HG02588 (cell line): ENCODE measurements at regions not wholly inside any gene's neighbourhood (a gene's known extent, or its start where the extent isn't known, plus 50 kb on each side); places are given as distances from the start of the nearest gene placed in this dataset.
"Not testable (repeated sequence)": the region's sequence is repeated elsewhere in the genome, so short reads cannot be mapped to it uniquely, and the experiment has no call there.

ENCODE experiments used
- ATAC-seq: cut with Tn5 transposase; IDR thresholded peaks from one replicate; pipeline ENCODE4 v1.9.1; 2021; ENCODE audit warnings: mild to moderate bottlenecking, moderate library complexity; ENCODE audit not compliant: unreplicated experiment

GRCh38 chr14:105894978-105895881 lies 368.8 kb downstream of the TMEM121 start:
- ATAC-seq: no peak

DNA sequence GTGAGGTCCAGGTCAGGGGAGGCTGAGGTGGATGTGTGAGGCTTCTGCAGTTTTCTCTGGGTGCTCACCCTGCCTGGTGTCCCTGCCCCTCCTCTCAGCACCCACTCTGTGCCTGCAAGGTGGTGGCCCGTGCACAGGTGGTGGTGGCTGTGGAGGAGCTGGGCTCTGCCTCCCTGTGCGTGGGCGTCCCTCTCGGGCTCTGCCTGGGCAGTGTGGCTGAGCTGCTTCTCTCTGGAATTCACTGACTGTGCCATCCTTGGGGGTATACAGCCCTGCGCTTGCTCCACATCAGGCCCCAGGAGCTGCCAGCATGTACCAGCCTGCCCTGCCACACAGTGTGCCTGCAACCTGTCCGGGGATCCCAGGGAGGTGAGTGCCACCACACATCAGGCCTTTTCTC lies 369.8 kb downstream of the TMEM121 start:
- not testable (repeated sequence) for ATAC-seq

DNA sequence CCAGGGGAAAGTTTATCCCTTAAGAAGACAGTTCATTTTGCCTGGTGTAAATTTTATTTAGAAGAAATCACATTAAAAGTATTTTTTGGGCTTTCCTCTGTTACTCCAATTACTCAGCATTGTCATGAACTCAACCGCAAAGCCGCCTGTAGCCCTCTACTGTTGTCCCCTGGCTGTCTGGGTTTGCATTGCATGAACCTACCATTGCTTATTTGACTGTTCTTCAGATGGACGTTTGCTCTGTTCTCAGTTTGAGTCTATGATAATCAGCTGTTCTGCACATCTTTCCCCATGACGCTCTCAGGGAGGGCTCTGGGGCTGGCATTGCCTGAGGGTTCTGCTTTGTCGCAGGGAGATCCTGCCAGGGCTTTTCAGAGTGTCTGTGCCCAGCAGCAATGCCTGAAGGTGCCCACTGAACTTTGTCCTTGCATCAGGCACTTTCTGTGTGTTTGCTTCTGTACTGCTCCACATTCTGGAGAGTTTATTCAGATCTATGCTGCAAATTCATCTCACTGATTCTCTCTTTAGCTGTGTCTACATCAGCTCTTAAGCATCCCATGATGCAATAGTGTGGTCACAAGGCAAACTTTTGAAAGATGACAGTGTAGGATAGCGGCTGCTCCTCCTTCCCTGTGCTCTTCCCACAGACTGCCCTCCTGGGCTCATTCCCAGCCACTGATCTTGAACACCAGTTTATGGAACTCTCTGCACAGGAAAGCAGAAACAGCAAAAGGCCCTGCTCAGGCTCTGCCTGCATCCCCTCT lies 370.8 kb downstream of the TMEM121 start:
- ATAC-seq: not testable (repeated sequence)

DNA sequence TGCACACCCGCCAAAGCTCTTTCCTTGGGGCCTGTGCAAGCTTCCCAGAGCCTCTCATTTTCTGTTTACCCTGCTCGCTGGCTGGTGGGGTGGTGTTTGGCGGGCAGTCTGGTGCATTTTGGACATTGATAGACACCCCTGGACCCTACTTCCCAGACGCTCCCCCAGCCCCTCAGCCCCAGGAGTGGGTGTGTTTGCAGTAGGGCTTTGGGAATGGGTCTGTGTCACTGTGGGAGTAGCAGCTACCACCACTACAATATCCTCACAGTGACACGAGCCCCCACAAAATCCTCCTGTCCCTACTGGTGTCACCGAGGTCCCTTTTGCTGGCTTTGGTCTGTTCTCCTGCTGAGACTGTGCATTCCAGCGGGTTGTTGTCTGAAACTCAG lies 371.3 kb downstream of the TMEM121 start:
- ATAC-seq: no peak

DNA sequence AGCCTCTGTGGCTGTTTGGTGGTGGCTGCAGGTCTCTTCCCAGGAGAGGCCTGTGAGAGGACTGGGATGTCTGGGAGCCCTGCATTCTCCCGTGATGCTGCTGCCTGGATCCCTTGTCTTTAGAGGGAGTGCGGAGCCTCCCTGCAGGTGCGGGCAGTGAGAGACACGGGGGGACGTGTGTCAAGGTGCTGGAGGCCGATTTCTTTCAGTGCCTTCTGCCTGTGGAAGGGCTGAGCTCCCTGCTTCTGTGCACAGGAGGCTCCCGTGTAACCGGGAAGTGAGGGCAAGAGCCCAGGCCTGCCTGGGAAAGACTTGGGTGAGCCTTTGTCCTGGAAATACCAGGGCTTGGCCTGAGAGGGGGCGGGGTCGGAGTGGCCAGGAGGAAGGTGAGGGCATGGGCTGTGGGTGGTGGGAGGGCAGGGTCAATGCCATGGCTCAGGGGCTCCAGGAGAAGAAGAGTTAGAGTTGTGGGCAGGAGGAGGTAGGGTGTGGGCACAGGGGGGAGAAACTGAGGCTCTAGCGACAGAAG lies 372.2 kb downstream of the TMEM121 start:
- ATAC-seq: no peak

DNA sequence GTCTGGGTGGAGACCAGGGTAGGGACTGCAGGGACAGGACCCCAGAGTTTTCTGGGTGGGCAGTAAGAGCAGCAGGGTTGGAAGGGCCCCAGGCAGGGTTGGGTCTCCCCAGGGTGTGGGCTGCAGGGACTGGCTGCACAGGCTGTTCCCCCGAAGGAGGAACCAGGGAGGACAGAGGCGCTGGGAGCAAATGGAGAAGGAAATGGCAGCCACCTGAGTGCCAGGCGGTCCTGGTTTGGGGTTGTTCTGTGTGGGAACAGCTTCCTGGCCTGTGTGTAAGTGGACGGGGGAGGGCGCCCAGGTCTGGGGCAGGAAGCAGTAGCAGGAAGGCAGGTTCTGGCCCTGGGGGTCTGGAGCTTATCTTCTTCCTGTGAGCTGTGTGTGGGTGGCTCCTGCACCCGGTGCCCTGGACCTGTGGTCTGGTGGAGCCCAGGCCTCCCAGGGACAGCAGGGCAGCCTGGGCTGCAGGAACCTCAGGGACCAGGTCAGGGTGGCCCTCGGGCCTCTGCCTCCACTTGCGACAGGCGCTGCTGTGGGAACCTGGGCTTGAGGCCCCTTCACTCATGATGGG lies 372.8 kb downstream of the TMEM121 start:
- ATAC-seq: no peak

DNA sequence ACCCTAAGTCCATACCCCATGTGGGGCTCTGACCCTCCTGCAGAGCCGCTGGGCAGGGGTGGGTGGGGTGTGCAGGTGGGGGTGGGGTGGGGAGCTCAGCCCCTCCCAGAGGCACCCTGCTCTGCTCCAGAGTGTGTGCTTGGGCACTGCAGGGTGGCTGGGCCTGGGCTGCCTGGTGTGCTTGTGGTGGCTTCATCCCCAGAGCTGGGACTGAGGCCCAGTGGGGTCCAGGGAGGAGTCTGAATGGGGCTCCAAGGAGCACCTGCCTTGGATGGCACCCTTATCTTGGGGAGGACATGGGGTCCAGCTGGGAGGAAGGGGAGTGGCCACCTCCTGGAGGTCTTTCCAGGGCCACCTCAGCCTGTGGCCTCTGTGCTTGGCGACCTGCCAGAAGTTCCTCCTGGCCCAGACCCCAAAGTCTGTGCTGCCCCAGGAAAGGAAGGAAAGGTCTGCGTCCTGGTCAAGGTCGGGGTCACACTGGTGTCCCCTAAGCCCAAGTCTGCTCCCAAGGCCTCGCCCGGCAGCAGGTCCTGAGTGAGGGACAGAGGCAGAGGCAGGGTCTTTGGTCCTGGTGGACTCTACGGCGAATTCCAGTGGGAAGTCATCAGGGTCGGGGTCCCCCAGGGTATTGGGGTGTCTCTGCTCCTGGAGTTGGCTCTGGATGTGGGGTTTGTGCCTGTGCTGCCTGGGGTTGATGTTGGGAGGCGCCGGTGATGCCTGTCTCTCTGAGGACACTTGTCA lies 373.4 kb downstream of the TMEM121 start:
- ATAC-seq: no peak

DNA sequence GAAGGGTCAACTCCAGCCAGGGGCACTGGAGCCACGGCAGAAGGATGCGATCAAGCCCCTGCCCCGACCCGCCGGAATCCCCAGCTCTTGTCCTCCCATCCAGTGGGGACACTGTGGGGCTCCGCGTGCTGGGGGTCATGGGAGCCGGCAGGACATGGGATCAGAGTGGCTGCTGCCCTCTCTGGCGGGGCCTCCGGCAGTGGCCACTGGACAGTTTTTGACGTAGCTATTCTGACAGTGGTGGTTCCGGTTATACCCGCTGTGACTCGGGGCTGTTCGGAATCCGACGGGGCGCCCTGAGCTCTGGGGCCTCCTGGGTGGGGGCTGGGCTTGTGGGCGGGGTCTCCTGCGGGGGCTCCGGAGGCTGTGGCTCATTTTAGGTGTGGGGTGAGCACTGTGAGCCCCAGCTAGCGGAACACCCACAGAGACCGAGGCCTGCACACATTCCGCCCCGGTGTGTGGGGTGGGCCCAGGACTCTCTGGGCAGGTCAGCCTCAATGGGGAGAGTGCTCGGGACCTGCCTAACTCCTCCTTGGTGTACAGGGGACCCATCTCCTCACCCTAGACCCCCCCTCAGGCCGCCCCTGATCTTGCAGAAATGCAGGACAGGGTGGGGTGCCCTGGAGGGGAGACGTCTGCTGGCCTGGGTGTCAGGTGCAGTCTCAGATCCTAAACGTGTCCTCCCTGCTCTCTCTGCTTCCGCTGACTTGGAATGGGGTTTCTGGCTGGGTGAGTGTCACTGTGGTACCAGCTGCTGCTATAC lies 374.2 kb downstream of the TMEM121 start:
- ATAC-seq: no peak

GRCh38 chr14:105901226-105901625 lies 374.8 kb downstream of the TMEM121 start:
- ATAC-seq: no peak

GRCh38 chr14:105902131-105902898 lies 375.9 kb downstream of the TMEM121 start:
- no peak for ATAC-seq

- ATAC-seq: not testable (repeated sequence)
These were observed 376.4 kb downstream of the TMEM121 start for GRCh38 chr14:105902899-105903165.

GRCh38 chr14:105903971-105904370 lies 377.6 kb downstream of the TMEM121 start:
- no peak for ATAC-seq

- no peak for ATAC-seq
These were observed 378.0 kb downstream of the TMEM121 start for GRCh38 chr14:105904379-105904778.

DNA sequence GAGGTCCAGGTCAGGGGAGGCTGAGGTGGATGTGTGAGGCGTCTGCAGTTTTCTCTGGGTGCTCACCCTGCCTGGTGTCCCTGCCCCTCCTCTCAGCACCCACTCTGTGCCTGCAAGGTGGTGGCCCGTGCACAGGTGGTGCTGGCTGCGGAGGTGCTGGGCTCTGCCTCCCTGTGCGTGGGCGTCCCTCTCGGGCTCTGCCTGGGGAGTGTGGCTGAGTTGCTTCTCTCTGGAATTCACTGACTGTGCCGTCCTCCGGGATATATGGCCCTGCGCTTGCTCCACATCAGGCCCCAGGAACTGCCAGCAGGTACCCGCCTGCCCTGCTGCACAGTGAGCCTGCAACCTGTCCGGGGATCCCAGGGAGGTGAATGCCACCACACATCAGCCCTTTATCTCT lies 379.1 kb downstream of the TMEM121 start:
- no peak for ATAC-seq

- ATAC-seq: no peak
These were observed 380.9 kb downstream of the TMEM121 start for GRCh38 chr14:105907276-105907675.

- no peak for ATAC-seq
These were observed 381.6 kb downstream of the TMEM121 start for GRCh38 chr14:105908006-105908405.

DNA sequence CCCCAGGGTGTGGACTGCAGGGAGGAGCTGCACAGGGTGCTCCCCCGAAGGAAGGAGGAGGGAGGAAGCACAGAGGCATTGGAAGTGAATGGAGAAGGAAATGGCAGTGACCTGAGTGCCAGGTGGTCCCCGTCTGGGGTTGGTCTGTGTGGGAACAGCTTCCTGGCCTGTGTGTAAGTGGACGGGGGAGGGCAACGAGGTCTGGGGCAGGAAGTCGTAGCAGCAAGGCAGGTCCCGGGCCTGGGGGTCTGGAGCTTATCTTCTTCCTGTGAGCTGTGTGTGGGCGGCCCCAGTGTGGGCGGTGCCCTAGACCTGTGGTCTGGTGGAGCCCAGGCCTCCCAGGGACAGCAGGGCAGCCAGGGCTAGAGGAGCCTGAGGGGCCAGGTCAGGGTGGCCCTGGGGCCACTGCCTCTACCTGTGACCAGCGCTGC lies 382.1 kb downstream of the TMEM121 start:
- ATAC-seq: no peak

GRCh38 chr14:105909046-105909827 lies 382.9 kb downstream of the TMEM121 start:
- ATAC-seq: no peak

DNA sequence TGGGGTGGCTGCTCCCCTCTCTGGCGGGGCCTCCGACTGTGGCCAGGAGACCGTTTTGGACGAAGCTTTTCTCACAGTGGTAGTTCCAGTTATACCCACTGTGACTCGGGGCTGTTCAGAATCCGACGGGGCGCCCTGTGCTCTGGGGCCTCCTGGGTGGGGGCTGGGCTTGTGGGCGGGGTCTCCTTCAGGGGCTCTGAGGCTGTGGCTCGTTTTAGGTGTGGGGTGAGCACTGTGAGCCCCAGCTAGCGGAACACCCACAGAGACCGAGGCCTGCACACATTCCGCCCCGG lies 383.4 kb downstream of the TMEM121 start:
- not testable (repeated sequence) for ATAC-seq
